GM19324 (cell line): ENCODE measurements at regions not wholly inside any gene's neighbourhood (a gene's known extent, or its start where the extent isn't known, plus 50 kb on each side); places are given as distances from the start of the nearest gene placed in this dataset.
"Not testable (repeated sequence)": the region's sequence is repeated elsewhere in the genome, so short reads cannot be mapped to it uniquely, and the experiment has no call there.

Experiments
- ATAC-seq: cut with Tn5 transposase; IDR thresholded peaks from one replicate; pipeline ENCODE4 v1.9.1; 2021; ENCODE audit warnings: mild to moderate bottlenecking, moderate library complexity; ENCODE audit not compliant: unreplicated experiment, low FRiP score

- no peak for ATAC-seq
Observed at GRCh38 chr6:84854811-84855400, 90.5 kb upstream of the TBX18 start.

GRCh38 chr6:84853901-84854300 is 89.5 kb upstream of the TBX18 start:
- no peak for ATAC-seq

- ATAC-seq, result no peak
Observed at GRCh38 chr6:84848960-84849359, 84.6 kb upstream of the TBX18 start.

- ATAC-seq, result no peak
Observed at GRCh38 chr6:84847390-84848160, 83.2 kb upstream of the TBX18 start.

GRCh38 chr6:84842525-84843166 is 78.2 kb upstream of the TBX18 start:
- no peak for ATAC-seq

GRCh38 chr6:84837068-84837866 is 72.9 kb upstream of the TBX18 start:
- ATAC-seq, result not testable (repeated sequence)

GRCh38 chr6:84836366-84836765 is 72.0 kb upstream of the TBX18 start:
- ATAC-seq, result peak; percentile 71

- ATAC-seq, result no peak
Observed at GRCh38 chr6:84835340-84835739, 70.9 kb upstream of the TBX18 start.

GRCh38 chr6:84831924-84832323 is 67.5 kb upstream of the TBX18 start:
- not testable (repeated sequence) for ATAC-seq

- ATAC-seq, result no peak
Observed at GRCh38 chr6:84825461-84825860, 61.1 kb upstream of the TBX18 start.

GRCh38 chr6:84821314-84821713 is 56.9 kb upstream of the TBX18 start:
- ATAC-seq, result not testable (repeated sequence)

- no peak for ATAC-seq
Observed at GRCh38 chr6:84816741-84817140, 52.3 kb upstream of the TBX18 start.

- no peak for ATAC-seq
Observed at GRCh38 chr6:84815896-84816735, 51.7 kb upstream of the TBX18 start.
